Peyer's patch (tissue), 4 donors: ENCODE measurements at regions not wholly inside any gene's neighbourhood (a gene's known extent, or its start where the extent isn't known, plus 50 kb on each side); places are given as distances from the start of the nearest gene placed in this dataset.
A peak's percentile ranks its signal among the peaks of the same experiment; 100 is the strongest.

ENCODE experiments used
- DNase-seq, 3 donors: peaks; one replicate each; pipeline ENCODE4 v3.0.0-alpha.2; 2017 to 2019
- H3K27ac ChIP-seq, 4 donors: fragments of 200-600 bp; sonication (generic); one replicate each; pipeline ENCODE4 v1.5.1; 2016 to 2019
- H3K27me3 ChIP-seq, 2 donors: fragments of 200-600 bp; sonication (generic); one replicate each; pipeline ENCODE4 v1.5.1; 2019
- H3K36me3 ChIP-seq, 3 donors: fragments of 200-600 bp; sonication (generic); one replicate each; pipeline ENCODE4 v1.5.1; 2016 to 2019
- H3K4me1 ChIP-seq, 4 donors: fragments of 200-600 bp; sonication (generic); one replicate each; pipeline ENCODE4 v1.5.1; 2016 to 2019
- H3K4me3 ChIP-seq, 4 donors: fragments of 200-600 bp; sonication (generic); 1 replicate in 3 of 4; 2 replicates in 1 of 4; pipeline ENCODE4 v1.5.1; 2016 to 2019; ENCODE audit warnings: mild to moderate bottlenecking in 1 of 4
- H3K9me3 ChIP-seq, 4 donors: fragments of 200-600 bp; sonication (generic); one replicate each; pipeline ENCODE4 v1.5.1; 2016 to 2019; ENCODE audit warnings: mild to moderate bottlenecking in 1 of 4
- POLR2A ChIP-seq, 2 donors: fragments of 450-650 bp; IDR thresholded peaks; one replicate each; pipeline ENCODE4 v1.5.1; 2017; ENCODE audit warnings: antibody characterized with exemption in 2 of 2, mild to moderate bottlenecking in 2 of 2, moderate library complexity in 2 of 2
- TF ChIP-seq, protein P1 (sequence below), 6 experiments: fragments of 450-650 bp in 4 of 6; fragments of 200-600 bp in 2 of 6; sonication (generic) in 1 of 6; IDR thresholded peaks; one replicate each; pipeline ENCODE4 v1.5.1; 2017 to 2019; ENCODE audit warnings: antibody characterized with exemption in 6 of 6, mild to moderate bottlenecking in 3 of 6, moderate library complexity in 1 of 6

DNA sequence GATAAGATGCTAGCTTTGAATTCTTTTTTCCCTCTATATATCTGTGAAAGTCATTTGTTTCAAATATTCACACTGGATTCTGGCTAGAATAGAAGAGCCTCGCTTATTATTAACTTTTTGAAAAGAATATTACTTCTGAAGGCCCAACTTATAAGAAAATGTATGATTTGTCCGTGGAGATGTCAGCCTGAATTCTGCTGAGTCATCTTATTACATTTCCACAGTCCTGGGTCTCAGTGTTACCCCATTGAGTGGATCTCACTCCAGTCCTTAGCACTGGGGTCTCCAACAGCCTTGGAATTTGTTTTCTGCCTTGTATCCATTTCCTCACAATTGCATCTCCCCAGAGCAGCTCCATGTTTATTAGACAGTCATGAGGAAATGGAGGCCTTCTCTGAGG is 907.9 kb downstream of the VRK1 start:
- peaks cover 0 to 6% (median 2%) of the 10 kb centered on the region in 4 donors for H3K4me1 ChIP-seq
- H3K4me3 ChIP-seq = no peak overlapping the region
- peak overlapping the region in 2 of 4 donors; percentile 5 to 15 for H3K27ac ChIP-seq
- DNase-seq = no peak
- no peaks in the 10 kb centered on the region for H3K36me3 ChIP-seq
- no peaks in the 10 kb centered on the region for H3K27me3 ChIP-seq
- no peaks in the 10 kb centered on the region for H3K9me3 ChIP-seq
- no peak for TF ChIP-seq POLR2A (IDR thresholded peaks at IDR 0.05)
- TF ChIP-seq, protein P1, sequence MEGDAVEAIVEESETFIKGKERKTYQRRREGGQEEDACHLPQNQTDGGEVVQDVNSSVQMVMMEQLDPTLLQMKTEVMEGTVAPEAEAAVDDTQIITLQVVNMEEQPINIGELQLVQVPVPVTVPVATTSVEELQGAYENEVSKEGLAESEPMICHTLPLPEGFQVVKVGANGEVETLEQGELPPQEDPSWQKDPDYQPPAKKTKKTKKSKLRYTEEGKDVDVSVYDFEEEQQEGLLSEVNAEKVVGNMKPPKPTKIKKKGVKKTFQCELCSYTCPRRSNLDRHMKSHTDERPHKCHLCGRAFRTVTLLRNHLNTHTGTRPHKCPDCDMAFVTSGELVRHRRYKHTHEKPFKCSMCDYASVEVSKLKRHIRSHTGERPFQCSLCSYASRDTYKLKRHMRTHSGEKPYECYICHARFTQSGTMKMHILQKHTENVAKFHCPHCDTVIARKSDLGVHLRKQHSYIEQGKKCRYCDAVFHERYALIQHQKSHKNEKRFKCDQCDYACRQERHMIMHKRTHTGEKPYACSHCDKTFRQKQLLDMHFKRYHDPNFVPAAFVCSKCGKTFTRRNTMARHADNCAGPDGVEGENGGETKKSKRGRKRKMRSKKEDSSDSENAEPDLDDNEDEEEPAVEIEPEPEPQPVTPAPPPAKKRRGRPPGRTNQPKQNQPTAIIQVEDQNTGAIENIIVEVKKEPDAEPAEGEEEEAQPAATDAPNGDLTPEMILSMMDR (IDR thresholded peaks at IDR 0.05) = no peak

DNA sequence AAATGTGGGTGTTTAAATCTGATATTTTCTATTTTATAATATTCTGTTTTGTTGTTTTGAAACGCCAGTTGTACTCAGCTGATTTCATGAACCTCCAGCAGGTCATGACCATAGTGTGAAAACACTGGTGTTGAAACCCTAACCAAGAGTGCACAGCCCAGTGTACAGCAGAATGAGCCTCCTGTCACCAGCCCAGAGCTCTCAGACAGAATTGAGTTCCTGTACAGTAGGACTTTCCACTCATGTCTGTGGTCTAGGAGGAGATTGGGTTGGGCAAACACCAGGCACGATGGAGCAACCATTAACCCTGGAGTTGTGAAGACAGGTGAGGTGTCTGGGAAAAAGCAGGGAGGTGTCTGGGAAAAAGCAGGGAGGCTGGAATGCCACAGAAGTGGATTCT is 908.8 kb downstream of the VRK1 start:
- H3K9me3 ChIP-seq = no peaks in the 10 kb centered on the region
- peak overlapping the region in 2 of 4 donors; percentile 7 to 29 for H3K27ac ChIP-seq
- TF ChIP-seq, protein P1 (IDR thresholded peaks at IDR 0.05) = no peak
- no peak for TF ChIP-seq POLR2A (IDR thresholded peaks at IDR 0.05)
- peaks cover 0 to 6% (median 2%) of the 10 kb centered on the region in 4 donors for H3K4me1 ChIP-seq
- no peak for DNase-seq
- no peaks in the 10 kb centered on the region for H3K27me3 ChIP-seq
- no peak overlapping the region for H3K4me3 ChIP-seq
- H3K36me3 ChIP-seq = no peaks in the 10 kb centered on the region

DNA sequence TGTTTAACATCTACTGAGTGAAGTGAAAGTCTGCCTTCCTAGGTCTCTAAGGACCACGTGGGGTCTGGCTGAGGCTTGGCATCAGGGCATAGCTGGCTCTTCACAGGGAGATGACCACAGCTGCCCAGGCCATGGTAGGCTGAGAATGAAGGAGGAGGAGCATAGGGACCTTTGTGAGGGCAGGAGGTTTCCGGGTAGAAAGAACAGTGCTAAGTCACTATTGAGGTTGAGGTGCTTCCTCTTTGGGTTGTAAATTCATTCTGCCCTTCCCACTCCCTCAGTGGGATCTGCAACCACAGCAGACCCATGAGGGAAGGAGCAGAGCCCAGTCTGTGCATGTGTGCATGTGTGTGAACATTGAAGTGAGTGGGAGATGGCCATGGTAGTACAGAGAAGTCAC is 909.6 kb downstream of the VRK1 start:
- H3K27ac ChIP-seq = peak overlapping the region; percentile 7 to 29 (median 18)
- peaks cover 0 to 6% (median 2%) of the 10 kb centered on the region in 4 donors for H3K4me1 ChIP-seq
- no peak for DNase-seq
- H3K36me3 ChIP-seq = no peaks in the 10 kb centered on the region
- no peak for TF ChIP-seq POLR2A (IDR thresholded peaks at IDR 0.05)
- TF ChIP-seq, protein P1 (IDR thresholded peaks at IDR 0.05) = no peak
- H3K9me3 ChIP-seq = no peaks in the 10 kb centered on the region
- no peaks in the 10 kb centered on the region for H3K27me3 ChIP-seq
- H3K4me3 ChIP-seq = no peak overlapping the region

DNA sequence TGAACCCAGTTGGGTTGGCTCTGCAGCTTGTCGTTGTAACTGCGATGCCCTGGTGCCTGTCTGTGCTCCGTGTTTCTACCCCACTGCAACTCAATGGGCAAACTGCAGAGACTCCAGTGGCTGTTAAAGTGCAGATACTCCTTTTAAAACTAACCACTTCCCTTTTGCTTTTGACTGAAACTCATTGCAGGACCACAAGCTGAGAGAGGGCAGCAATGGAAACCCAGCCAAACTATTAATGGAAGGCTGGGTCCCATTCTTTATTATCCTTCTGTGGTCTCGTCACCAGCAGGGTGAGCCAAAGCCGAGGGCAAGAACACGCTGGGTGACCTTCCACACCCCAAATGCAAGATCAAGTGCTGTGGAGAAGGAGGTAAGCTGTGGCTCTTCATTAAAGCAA is 910.4 kb downstream of the VRK1 start:
- H3K4me3 ChIP-seq = no peak overlapping the region
- H3K27ac ChIP-seq = peak overlapping the region in 1 of 4 donors; percentile 21
- no peaks in the 10 kb centered on the region for H3K9me3 ChIP-seq
- no peak for DNase-seq
- TF ChIP-seq, protein P1 (IDR thresholded peaks at IDR 0.05) = no peak
- H3K36me3 ChIP-seq = no peaks in the 10 kb centered on the region
- H3K27me3 ChIP-seq = no peaks in the 10 kb centered on the region
- H3K4me1 ChIP-seq = peaks cover 0 to 6% (median 2%) of the 10 kb centered on the region in 4 donors

DNA sequence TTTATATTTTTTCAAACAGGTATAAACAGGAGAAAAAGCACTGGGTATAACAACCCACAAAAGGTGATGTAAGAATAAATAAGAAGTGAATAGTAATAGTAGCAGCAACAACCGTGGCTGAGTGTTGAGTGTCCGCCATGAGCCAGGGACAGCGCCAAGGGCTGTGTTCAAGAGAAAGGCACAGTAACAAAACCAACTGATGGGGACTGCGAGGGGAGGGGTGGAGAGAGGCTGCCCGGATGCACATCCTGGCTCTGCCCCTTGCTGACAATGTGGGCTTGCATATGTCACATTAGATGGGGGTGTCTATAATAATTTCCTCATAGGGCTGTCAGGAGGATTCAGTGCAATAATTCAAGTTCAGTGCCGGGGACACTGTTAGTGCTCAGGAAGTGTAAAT is 912.4 kb downstream of the VRK1 start:
- no peaks in the 10 kb centered on the region for H3K36me3 ChIP-seq
- no peaks in the 10 kb centered on the region for H3K9me3 ChIP-seq
- H3K4me1 ChIP-seq = peaks cover 0 to 6% (median 2%) of the 10 kb centered on the region in 4 donors
- no peak overlapping the region for H3K27ac ChIP-seq
- H3K27me3 ChIP-seq = no peaks in the 10 kb centered on the region
- peak in 2 of 3 donors; percentile 55 to 77 for DNase-seq
- TF ChIP-seq POLR2A (IDR thresholded peaks at IDR 0.05) = no peak
- TF ChIP-seq, protein P1 (IDR thresholded peaks at IDR 0.05) = no peak
- H3K4me3 ChIP-seq = no peak overlapping the region

DNA sequence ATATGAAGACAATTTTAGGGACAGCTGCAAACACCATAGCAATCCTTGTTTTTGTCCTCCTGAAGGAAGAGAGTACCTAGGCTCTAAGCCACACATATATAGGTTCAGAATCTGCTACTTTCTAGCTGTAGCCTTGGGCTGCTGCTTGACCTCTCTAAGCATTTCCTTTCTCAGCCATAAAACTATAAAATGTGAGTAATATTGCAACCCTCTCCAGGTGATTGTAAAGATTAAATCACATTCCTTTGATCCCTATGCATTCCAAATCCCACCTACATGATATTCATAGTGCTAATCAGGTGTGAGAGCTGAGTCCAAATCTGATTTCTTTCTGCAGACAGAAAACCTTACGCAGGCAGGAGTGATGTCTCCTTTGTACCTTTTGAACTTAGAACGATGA is 913.5 kb downstream of the VRK1 start:
- Histone ChIP-seq H3K4me3 (no peak overlapping the region), H3K36me3 (no peaks in the 10 kb centered on the region), H3K9me3 (no peaks in the 10 kb centered on the region), H3K4me1 (peaks cover 0 to 6% (median 2%) of the 10 kb centered on the region in 4 donors), H3K27me3 (no peaks in the 10 kb centered on the region), H3K27ac (no peak overlapping the region)
- no peak for DNase-seq
- no peak for TF ChIP-seq POLR2A (IDR thresholded peaks at IDR 0.05)
- TF ChIP-seq, protein P1 (IDR thresholded peaks at IDR 0.05) = no peak
